ENCODE measurements at regions not wholly inside any gene's neighbourhood (a gene's known extent, or its start where the extent isn't known, plus 50 kb on each side); places are given as distances from the start of the nearest gene placed in this dataset.

DNA sequence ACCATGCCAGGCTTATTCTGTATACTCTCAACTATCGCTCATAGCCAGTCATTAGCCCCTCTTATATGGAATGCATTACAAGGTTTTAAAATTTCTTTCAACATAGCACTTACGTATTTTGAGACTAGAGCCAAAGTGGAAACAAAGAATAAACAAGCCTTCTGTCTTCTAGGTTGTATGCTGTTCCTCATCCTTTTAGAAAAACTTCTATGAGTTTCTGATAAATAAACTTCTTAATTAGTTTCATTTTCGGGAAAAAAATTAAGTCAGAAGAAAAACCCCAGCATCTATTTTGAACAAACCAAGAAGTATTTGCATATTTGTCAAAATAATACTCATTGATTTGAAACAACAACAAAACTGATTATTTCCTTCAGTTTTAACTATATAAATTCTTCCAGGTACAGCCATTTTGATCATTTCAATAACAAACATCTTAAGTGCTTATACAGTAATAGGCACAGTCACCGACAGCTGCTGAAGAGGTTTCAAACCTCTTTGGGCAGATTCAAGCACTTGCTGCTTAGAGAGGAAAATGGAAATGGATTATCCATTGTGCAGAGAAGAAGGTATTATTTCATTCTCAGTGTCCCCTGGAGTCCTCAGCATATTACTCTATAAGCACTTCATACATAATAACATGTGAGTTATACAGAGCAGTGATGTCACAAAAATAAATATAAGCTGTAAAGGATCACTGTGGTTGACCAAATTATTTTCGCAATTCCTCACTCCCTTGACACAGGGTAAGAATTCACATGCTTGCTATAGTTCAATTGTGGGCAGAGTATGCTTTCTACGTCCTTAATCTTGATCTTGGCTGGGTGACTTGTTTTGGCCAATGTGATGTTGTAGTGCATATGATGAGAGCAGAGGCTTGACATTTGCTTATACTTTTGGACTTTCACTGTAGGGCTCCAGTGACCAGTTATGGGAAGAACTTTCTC, 833.8 kb downstream of the TRIB2 start:
- Histone ChIP-seq H3K36me3 (no peaks in the 10 kb centered on the region), H3K9me3 (no peaks in the 10 kb centered on the region), H3K27me3 (no peaks in the 10 kb centered on the region), H3K27ac (replicated peaks in 1 of 4) (no peak overlapping the region), H3K4me1 (no peaks in the 10 kb centered on the region), H3K4me3 (no peak overlapping the region)
- DNase-seq (ENCODE audit: extremely low spot score): no peak
- intact Hi-C loops (cut with DNase I): no loop called here
- TF ChIP-seq EP300 (IDR thresholded peaks at IDR 0.05) (no peak), POLR2A (IDR thresholded peaks at IDR 0.05; ENCODE audit: low read depth) (no peak), POLR2AphosphoS5 (IDR thresholded peaks at IDR 0.05) (no peak)
- TF ChIP-seq, protein P1, sequence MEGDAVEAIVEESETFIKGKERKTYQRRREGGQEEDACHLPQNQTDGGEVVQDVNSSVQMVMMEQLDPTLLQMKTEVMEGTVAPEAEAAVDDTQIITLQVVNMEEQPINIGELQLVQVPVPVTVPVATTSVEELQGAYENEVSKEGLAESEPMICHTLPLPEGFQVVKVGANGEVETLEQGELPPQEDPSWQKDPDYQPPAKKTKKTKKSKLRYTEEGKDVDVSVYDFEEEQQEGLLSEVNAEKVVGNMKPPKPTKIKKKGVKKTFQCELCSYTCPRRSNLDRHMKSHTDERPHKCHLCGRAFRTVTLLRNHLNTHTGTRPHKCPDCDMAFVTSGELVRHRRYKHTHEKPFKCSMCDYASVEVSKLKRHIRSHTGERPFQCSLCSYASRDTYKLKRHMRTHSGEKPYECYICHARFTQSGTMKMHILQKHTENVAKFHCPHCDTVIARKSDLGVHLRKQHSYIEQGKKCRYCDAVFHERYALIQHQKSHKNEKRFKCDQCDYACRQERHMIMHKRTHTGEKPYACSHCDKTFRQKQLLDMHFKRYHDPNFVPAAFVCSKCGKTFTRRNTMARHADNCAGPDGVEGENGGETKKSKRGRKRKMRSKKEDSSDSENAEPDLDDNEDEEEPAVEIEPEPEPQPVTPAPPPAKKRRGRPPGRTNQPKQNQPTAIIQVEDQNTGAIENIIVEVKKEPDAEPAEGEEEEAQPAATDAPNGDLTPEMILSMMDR (IDR thresholded peaks at IDR 0.05): no peak
- WGBS: 84% methylated on average over 6 of the region's 6 CpGs

DNA sequence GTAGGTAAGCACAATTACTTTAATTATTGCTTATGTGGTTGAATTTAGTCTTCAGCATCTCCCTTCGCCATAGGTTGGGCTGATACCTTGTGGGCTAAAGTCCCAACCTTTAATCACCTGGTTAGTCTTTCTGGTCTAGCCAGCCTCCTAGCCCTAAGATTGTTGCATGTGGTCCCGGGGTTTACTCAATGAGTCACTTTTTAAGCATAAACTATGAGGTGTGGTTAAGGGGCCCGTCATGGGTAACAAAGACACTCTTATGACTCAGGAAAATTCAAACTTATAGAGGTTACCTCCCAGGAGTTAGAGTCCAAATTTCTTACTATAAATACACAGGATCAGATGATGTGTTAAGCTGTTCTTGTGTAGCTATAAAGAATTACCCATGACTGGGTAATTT, 841.6 kb downstream of the TRIB2 start:
- Histone ChIP-seq H3K4me3 (no peak overlapping the region), H3K9me3 (no peaks in the 10 kb centered on the region), H3K27me3 (no peaks in the 10 kb centered on the region), H3K27ac (replicated peaks in 1 of 4) (no peak overlapping the region), H3K36me3 (no peaks in the 10 kb centered on the region), H3K4me1 (no peaks in the 10 kb centered on the region)
- WGBS: 62% methylated on average over 3 of the region's 3 CpGs
- intact Hi-C loops (cut with DNase I): no loop called here
- no peak for DNase-seq (ENCODE audit: extremely low spot score)
- TF ChIP-seq POLR2AphosphoS5 (IDR thresholded peaks at IDR 0.05) (no peak), EP300 (IDR thresholded peaks at IDR 0.05) (no peak), POLR2A (IDR thresholded peaks at IDR 0.05; ENCODE audit: low read depth) (no peak)
- TF ChIP-seq, protein P1 (IDR thresholded peaks at IDR 0.05): no peak

DNA sequence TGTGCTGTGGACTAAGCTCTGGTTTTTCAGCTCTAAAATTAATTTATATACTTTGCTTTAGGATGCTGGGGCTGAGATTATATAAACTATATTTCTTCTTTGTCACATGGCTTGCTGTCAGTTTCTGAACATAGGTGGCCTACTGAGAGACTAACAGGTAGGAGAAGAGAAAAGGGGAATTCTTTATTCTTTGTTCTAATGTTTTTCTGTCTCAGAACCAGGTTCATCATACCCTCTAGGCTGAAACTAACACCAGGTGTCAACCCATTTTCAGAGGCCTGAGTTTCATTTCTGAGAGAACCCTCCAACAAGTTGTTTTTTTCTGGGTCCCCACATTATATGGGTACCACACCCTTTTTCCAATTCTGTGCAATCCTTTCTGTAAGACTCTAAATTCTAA, 843.6 kb downstream of the TRIB2 start:
- no peak for DNase-seq (ENCODE audit: extremely low spot score)
- H3K27me3 ChIP-seq: no peaks in the 10 kb centered on the region
- H3K36me3 ChIP-seq: no peaks in the 10 kb centered on the region
- no peak overlapping the region for H3K4me3 ChIP-seq
- H3K4me1 ChIP-seq: no peaks in the 10 kb centered on the region
- TF ChIP-seq, protein P1 (IDR thresholded peaks at IDR 0.05): no peak
- TF ChIP-seq POLR2A (IDR thresholded peaks at IDR 0.05; ENCODE audit: low read depth): no peak
- no peak for TF ChIP-seq EP300 (IDR thresholded peaks at IDR 0.05)
- no peak for TF ChIP-seq POLR2AphosphoS5 (IDR thresholded peaks at IDR 0.05)
- H3K27ac ChIP-seq (replicated peaks in 1 of 4): no peak overlapping the region
- intact Hi-C loops (cut with DNase I): no loop called here
- H3K9me3 ChIP-seq: no peaks in the 10 kb centered on the region

DNA sequence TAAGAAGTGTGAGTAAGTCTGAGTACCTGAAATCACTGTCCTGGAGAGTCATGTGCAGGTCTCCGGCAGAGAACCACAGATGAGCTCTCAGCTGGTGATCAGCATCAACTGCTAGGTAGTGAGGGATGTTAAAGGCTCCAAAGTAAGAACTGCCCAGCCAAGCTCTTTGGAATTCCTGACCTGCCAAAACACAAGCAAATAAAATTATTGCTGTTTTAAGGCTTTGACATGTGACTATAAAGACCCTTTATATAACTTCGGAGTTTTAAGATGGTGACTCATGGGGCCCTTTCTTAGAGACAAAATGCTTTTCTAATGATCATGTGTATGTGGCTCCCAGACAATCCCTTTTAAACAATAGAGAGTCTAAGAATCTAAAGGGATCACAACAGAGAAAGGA, 855.7 kb downstream of the TRIB2 start:
- H3K9me3 ChIP-seq: no peaks in the 10 kb centered on the region
- intact Hi-C loops (cut with DNase I): no loop called here
- DNase-seq (ENCODE audit: extremely low spot score): no peak
- H3K4me3 ChIP-seq: no peak overlapping the region
- H3K36me3 ChIP-seq: no peaks in the 10 kb centered on the region
- TF ChIP-seq POLR2A (IDR thresholded peaks at IDR 0.05; ENCODE audit: low read depth) (no peak), EP300 (IDR thresholded peaks at IDR 0.05) (no peak), POLR2AphosphoS5 (IDR thresholded peaks at IDR 0.05) (no peak)
- TF ChIP-seq, protein P1 (IDR thresholded peaks at IDR 0.05): no peak
- H3K4me1 ChIP-seq: no peaks in the 10 kb centered on the region
- 80% methylated on average over 2 of the region's 2 CpGs for WGBS
- H3K27ac ChIP-seq (replicated peaks in 1 of 4): no peak overlapping the region
- no peaks in the 10 kb centered on the region for H3K27me3 ChIP-seq
